HTR-8/SVneo (cell line): ENCODE measurements at regions not wholly inside any gene's neighbourhood (a gene's known extent, or its start where the extent isn't known, plus 50 kb on each side); places are given as distances from the start of the nearest gene placed in this dataset.

Experiments
- DNase-seq: peaks from one replicate; pipeline ENCODE4 v3.0.0; 2011; ENCODE audit warnings: low spot score, mixed read lengths; ENCODE audit not compliant: insufficient read length
- FAIRE-seq: peaks from 2 replicates; lab custom pipeline; 2011; peaks lifted over from hg19 to GRCh38; lab: Jason Lieb, UNC

- FAIRE-seq (no peak), DNase-seq (peak; percentile 10)
Observed at GRCh38 chr20:20780127-20780824, 67.8 kb upstream of the RALGAPA2 start.

- FAIRE-seq, result no peak
Observed at GRCh38 chr20:20778676-20779075, 66.2 kb upstream of the RALGAPA2 start.

GRCh38 chr20:20772497-20773085 is 60.1 kb upstream of the RALGAPA2 start:
- no peak for DNase-seq
- FAIRE-seq, result no peak

More at GRCh38 chr20:20778676-20779075, 66.2 kb upstream of the RALGAPA2 start:
- DNase-seq, result no peak

GRCh38 chr20:20768202-20768815 is 55.9 kb upstream of the RALGAPA2 start:
- no peak for FAIRE-seq

GRCh38 chr20:20765696-20766365 is 53.4 kb upstream of the RALGAPA2 start:
- FAIRE-seq (no peak), DNase-seq (no peak)

More at GRCh38 chr20:20768202-20768815, 55.9 kb upstream of the RALGAPA2 start:
- no peak for DNase-seq

- no peak for FAIRE-seq
- no peak for DNase-seq
Observed at GRCh38 chr20:20763650-20764049, 51.2 kb upstream of the RALGAPA2 start.
